GM23338 (cell line): ENCODE measurements at regions not wholly inside any gene's neighbourhood (a gene's known extent, or its start where the extent isn't known, plus 50 kb on each side); places are given as distances from the start of the nearest gene placed in this dataset.

Experiments used
- ATAC-seq: fragments of 200-7000 bp; cut with Tn5 transposase; 3 replicates; pipeline ENCODE4 v1.9.1; 2020
- DNase-seq: peaks from one replicate; pipeline ENCODE4 v3.0.0-alpha.2; 2015; ENCODE audit warnings: low spot score
- H2AFZ ChIP-seq: fragments of 200-600 bp; sonication (generic); 2 replicates; pipeline ENCODE4 v1.8.0; 2016; ENCODE audit warnings: antibody characterized with exemption, mild to moderate bottlenecking, moderate library complexity
- H3F3A ChIP-seq: fragments of 200-600 bp; sonication (generic); replicated peaks from 2 replicates; pipeline ENCODE4 v1.8.0; 2017; ENCODE audit warnings: antibody characterized with exemption, mixed run types, low read depth
- H3K27ac ChIP-seq: fragments of 200-600 bp; sonication (generic); 2 replicates; pipeline ENCODE4 v1.6.1; 2016; ENCODE audit warnings: low read depth
- H3K27me3 ChIP-seq: fragments of 200-600 bp; sonication (generic); 2 replicates; pipeline ENCODE4 v1.8.0; 2016; ENCODE audit warnings: mild to moderate bottlenecking, mixed run types, moderate library complexity; ENCODE audit not compliant: insufficient read depth
- H3K36me3 ChIP-seq: fragments of 200-600 bp; sonication (generic); 2 replicates; pipeline ENCODE4 v1.8.0; 2016; ENCODE audit warnings: mild to moderate bottlenecking; ENCODE audit not compliant: insufficient read depth
- H3K4me1 ChIP-seq: fragments of 200-600 bp; sonication (generic); 2 replicates; pipeline ENCODE4 v1.8.0; 2016; ENCODE audit warnings: mild to moderate bottlenecking, moderate library complexity; ENCODE audit not compliant: insufficient read depth
- H3K4me2 ChIP-seq: fragments of 200-600 bp; sonication (generic); 2 replicates; pipeline ENCODE4 v1.7.1; 2017; ENCODE audit warnings: mixed run types
- H3K4me3 ChIP-seq: fragments of 200-600 bp; sonication (generic); 2 replicates; pipeline ENCODE4 v1.6.1; 2016; ENCODE audit warnings: mixed run types
- H3K79me2 ChIP-seq: fragments of 200-600 bp; sonication (generic); replicated peaks from 2 replicates; pipeline ENCODE4 v1.8.0; 2017; ENCODE audit warnings: mild to moderate bottlenecking; ENCODE audit not compliant: insufficient read depth
- H3K9me2 ChIP-seq: fragments of 200-600 bp; sonication (generic); 2 replicates; pipeline ENCODE4 v1.8.0; 2017; ENCODE audit not compliant: insufficient read depth
- H4K20me1 ChIP-seq: fragments of 200-600 bp; sonication (generic); replicated peaks from 2 replicates; pipeline ENCODE4 v1.8.0; 2017; ENCODE audit warnings: mild to moderate bottlenecking; ENCODE audit not compliant: insufficient read depth
- H3K27ac Mint-ChIP-seq: 2 replicates; pipeline ENCODE4 v1.8.0; 2020; ENCODE audit warnings: inconsistent platforms, mild to moderate bottlenecking, moderate library complexity, mixed read lengths
- H3K27me3 Mint-ChIP-seq: 3 replicates; pipeline ENCODE4 v1.8.0; 2022; ENCODE audit warnings: low read depth, mild to moderate bottlenecking, moderate library complexity, mixed read lengths, inconsistent platforms; ENCODE audit not compliant: insufficient read depth, poor library complexity
- H3K36me3 Mint-ChIP-seq: 3 replicates; pipeline ENCODE4 v1.8.0; 2021; ENCODE audit warnings: low read depth, mild to moderate bottlenecking, inconsistent platforms, moderate library complexity, mixed read lengths
- H3K4me1 Mint-ChIP-seq: 3 replicates; pipeline ENCODE4 v1.8.0; 2020; ENCODE audit warnings: mild to moderate bottlenecking, inconsistent platforms, mixed read lengths
- H3K4me3 Mint-ChIP-seq: 3 replicates; pipeline ENCODE4 v1.8.0; 2021; ENCODE audit warnings: moderate library complexity, mild to moderate bottlenecking, inconsistent platforms, mixed read lengths
- H3K9me3 Mint-ChIP-seq: 3 replicates; pipeline ENCODE4 v1.8.0; 2020; ENCODE audit warnings: moderate library complexity, mild to moderate bottlenecking, inconsistent platforms, mixed read lengths
- CREB1 ChIP-seq: fragments of 250-450 bp; sonication (Bioruptor Pico); IDR thresholded peaks from 2 replicates; pipeline ENCODE4 v1.5.0; 2020; ENCODE audit warnings: low read depth, mild to moderate bottlenecking, moderate library complexity
- EZH2 ChIP-seq: fragments of 200-600 bp; sonication (generic); IDR thresholded peaks from one replicate; pipeline ENCODE4 v1.8.0; 2017; ENCODE audit warnings: antibody characterized with exemption, mild to moderate bottlenecking, low read depth; ENCODE audit not compliant: unreplicated experiment
- EZH2phosphoT487 ChIP-seq: fragments of 200-600 bp; sonication (generic); IDR thresholded peaks from one replicate; pipeline ENCODE4 v1.8.1; 2018; ENCODE audit warnings: antibody characterized with exemption; ENCODE audit not compliant: unreplicated experiment
- JUNB ChIP-seq: IDR thresholded peaks from one replicate; pipeline ENCODE4 v1.6.1; 2016; ENCODE audit warnings: antibody characterized with exemption; ENCODE audit not compliant: unreplicated experiment
- NANOG ChIP-seq: IDR thresholded peaks from 2 replicates; pipeline ENCODE4 v1.6.1; 2016; ENCODE audit warnings: antibody characterized with exemption, borderline replicate concordance
- POLR2AphosphoS5 ChIP-seq: IDR thresholded peaks from 2 replicates; pipeline ENCODE4 v1.6.1; 2016; ENCODE audit warnings: antibody characterized with exemption, low read depth
- STAT1 ChIP-seq: IDR thresholded peaks from one replicate; pipeline ENCODE4 v1.6.1; 2016; ENCODE audit warnings: antibody characterized with exemption; ENCODE audit not compliant: unreplicated experiment
- ZNF114 ChIP-seq: fragments of 250-450 bp; sonication (Bioruptor Pico); IDR thresholded peaks from 2 replicates; pipeline ENCODE4 v1.5.0; 2020; ENCODE audit warnings: mild to moderate bottlenecking, moderate library complexity
- ZNF331 ChIP-seq: fragments of 250-450 bp; sonication (Bioruptor Pico); IDR thresholded peaks from 2 replicates; pipeline ENCODE4 v1.5.0; 2020; ENCODE audit warnings: low read depth, mild to moderate bottlenecking, moderate library complexity
- TF ChIP-seq, protein P1 (sequence below): IDR thresholded peaks from one replicate; pipeline ENCODE4 v1.6.1; 2018; ENCODE audit warnings: antibody characterized with exemption; ENCODE audit not compliant: unreplicated experiment
- TF ChIP-seq, protein P2 (sequence below), 2 experiments: fragments of 200-600 bp in 1 of 2; sonication (generic) in 1 of 2; conservative IDR thresholded peaks; 2 replicates each; pipeline versions ENCODE4 v1.5.1 to v1.6.1; 2016 to 2017; ENCODE audit warnings: antibody characterized with exemption in 2 of 2, low read depth in 2 of 2, mild to moderate bottlenecking in 2 of 2, moderate library complexity in 1 of 2
- TF ChIP-seq, protein P3 (sequence below): fragments of 250-450 bp; sonication (Bioruptor Pico); IDR thresholded peaks from 2 replicates; pipeline ENCODE4 v1.5.0; 2020; ENCODE audit warnings: mild to moderate bottlenecking, moderate library complexity
- TF ChIP-seq, protein P4 (sequence below): IDR thresholded peaks from 2 replicates; pipeline ENCODE4 v1.6.1; 2016; ENCODE audit warnings: antibody characterized with exemption

DNA sequence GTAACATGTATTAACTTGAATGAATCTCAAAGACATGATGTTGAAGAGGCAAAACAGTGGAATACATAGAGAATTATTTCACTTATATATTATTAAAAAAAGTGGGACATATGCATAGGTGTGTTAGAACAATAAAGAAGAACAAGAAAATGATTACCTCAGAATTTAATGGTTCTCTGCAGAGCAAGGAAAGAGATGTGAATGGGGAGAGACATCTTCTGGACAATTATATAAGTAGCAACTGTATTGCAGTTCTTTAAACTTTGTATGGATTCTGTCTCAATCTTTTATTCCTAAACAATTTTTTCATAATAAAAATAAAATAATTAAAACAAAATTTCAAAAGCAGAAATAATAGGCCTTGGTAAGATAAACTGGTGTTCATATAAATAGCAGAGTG lies 674.9 kb upstream of the ADGRL4 start:
- no peaks in the 10 kb centered on the region for H3K36me3 ChIP-seq
- H3F3A ChIP-seq = no peaks in the 10 kb centered on the region
- H3K79me2 ChIP-seq = no peaks in the 10 kb centered on the region
- no peak overlapping the region for H3K27ac Mint-ChIP-seq
- H3K36me3 Mint-ChIP-seq = peaks cover 4% of the 10 kb centered on the region; the same call in 1 of the 3 replicates
- peaks cover 13% of the 10 kb centered on the region; the same call in 1 of the 2 replicates for H3K9me2 ChIP-seq
- peaks cover 7% of the 10 kb centered on the region for H3K27me3 Mint-ChIP-seq
- H3K27ac ChIP-seq = no peak overlapping the region
- ATAC-seq (no peak), DNase-seq (no peak)
- no peak overlapping the region for H2AFZ ChIP-seq
- H3K4me3 Mint-ChIP-seq = no peak overlapping the region
- TF ChIP-seq, protein P1, sequence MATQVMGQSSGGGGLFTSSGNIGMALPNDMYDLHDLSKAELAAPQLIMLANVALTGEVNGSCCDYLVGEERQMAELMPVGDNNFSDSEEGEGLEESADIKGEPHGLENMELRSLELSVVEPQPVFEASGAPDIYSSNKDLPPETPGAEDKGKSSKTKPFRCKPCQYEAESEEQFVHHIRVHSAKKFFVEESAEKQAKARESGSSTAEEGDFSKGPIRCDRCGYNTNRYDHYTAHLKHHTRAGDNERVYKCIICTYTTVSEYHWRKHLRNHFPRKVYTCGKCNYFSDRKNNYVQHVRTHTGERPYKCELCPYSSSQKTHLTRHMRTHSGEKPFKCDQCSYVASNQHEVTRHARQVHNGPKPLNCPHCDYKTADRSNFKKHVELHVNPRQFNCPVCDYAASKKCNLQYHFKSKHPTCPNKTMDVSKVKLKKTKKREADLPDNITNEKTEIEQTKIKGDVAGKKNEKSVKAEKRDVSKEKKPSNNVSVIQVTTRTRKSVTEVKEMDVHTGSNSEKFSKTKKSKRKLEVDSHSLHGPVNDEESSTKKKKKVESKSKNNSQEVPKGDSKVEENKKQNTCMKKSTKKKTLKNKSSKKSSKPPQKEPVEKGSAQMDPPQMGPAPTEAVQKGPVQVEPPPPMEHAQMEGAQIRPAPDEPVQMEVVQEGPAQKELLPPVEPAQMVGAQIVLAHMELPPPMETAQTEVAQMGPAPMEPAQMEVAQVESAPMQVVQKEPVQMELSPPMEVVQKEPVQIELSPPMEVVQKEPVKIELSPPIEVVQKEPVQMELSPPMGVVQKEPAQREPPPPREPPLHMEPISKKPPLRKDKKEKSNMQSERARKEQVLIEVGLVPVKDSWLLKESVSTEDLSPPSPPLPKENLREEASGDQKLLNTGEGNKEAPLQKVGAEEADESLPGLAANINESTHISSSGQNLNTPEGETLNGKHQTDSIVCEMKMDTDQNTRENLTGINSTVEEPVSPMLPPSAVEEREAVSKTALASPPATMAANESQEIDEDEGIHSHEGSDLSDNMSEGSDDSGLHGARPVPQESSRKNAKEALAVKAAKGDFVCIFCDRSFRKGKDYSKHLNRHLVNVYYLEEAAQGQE = no peak
- TF ChIP-seq, protein P2, sequence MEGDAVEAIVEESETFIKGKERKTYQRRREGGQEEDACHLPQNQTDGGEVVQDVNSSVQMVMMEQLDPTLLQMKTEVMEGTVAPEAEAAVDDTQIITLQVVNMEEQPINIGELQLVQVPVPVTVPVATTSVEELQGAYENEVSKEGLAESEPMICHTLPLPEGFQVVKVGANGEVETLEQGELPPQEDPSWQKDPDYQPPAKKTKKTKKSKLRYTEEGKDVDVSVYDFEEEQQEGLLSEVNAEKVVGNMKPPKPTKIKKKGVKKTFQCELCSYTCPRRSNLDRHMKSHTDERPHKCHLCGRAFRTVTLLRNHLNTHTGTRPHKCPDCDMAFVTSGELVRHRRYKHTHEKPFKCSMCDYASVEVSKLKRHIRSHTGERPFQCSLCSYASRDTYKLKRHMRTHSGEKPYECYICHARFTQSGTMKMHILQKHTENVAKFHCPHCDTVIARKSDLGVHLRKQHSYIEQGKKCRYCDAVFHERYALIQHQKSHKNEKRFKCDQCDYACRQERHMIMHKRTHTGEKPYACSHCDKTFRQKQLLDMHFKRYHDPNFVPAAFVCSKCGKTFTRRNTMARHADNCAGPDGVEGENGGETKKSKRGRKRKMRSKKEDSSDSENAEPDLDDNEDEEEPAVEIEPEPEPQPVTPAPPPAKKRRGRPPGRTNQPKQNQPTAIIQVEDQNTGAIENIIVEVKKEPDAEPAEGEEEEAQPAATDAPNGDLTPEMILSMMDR (conservative IDR thresholded peaks at IDR 0.05; ENCODE audit: low read depth in 2 of 2) = no peak
- TF ChIP-seq CREB1 (CRISPR knock-in tag) (no peak), NANOG (no peak), STAT1 (no peak), POLR2AphosphoS5 (no peak), JUNB (no peak), ZNF114 (CRISPR knock-in tag) (no peak), EZH2 (no peak), ZNF331 (CRISPR knock-in tag) (no peak), EZH2phosphoT487 (no peak)
- TF ChIP-seq, protein P3, sequence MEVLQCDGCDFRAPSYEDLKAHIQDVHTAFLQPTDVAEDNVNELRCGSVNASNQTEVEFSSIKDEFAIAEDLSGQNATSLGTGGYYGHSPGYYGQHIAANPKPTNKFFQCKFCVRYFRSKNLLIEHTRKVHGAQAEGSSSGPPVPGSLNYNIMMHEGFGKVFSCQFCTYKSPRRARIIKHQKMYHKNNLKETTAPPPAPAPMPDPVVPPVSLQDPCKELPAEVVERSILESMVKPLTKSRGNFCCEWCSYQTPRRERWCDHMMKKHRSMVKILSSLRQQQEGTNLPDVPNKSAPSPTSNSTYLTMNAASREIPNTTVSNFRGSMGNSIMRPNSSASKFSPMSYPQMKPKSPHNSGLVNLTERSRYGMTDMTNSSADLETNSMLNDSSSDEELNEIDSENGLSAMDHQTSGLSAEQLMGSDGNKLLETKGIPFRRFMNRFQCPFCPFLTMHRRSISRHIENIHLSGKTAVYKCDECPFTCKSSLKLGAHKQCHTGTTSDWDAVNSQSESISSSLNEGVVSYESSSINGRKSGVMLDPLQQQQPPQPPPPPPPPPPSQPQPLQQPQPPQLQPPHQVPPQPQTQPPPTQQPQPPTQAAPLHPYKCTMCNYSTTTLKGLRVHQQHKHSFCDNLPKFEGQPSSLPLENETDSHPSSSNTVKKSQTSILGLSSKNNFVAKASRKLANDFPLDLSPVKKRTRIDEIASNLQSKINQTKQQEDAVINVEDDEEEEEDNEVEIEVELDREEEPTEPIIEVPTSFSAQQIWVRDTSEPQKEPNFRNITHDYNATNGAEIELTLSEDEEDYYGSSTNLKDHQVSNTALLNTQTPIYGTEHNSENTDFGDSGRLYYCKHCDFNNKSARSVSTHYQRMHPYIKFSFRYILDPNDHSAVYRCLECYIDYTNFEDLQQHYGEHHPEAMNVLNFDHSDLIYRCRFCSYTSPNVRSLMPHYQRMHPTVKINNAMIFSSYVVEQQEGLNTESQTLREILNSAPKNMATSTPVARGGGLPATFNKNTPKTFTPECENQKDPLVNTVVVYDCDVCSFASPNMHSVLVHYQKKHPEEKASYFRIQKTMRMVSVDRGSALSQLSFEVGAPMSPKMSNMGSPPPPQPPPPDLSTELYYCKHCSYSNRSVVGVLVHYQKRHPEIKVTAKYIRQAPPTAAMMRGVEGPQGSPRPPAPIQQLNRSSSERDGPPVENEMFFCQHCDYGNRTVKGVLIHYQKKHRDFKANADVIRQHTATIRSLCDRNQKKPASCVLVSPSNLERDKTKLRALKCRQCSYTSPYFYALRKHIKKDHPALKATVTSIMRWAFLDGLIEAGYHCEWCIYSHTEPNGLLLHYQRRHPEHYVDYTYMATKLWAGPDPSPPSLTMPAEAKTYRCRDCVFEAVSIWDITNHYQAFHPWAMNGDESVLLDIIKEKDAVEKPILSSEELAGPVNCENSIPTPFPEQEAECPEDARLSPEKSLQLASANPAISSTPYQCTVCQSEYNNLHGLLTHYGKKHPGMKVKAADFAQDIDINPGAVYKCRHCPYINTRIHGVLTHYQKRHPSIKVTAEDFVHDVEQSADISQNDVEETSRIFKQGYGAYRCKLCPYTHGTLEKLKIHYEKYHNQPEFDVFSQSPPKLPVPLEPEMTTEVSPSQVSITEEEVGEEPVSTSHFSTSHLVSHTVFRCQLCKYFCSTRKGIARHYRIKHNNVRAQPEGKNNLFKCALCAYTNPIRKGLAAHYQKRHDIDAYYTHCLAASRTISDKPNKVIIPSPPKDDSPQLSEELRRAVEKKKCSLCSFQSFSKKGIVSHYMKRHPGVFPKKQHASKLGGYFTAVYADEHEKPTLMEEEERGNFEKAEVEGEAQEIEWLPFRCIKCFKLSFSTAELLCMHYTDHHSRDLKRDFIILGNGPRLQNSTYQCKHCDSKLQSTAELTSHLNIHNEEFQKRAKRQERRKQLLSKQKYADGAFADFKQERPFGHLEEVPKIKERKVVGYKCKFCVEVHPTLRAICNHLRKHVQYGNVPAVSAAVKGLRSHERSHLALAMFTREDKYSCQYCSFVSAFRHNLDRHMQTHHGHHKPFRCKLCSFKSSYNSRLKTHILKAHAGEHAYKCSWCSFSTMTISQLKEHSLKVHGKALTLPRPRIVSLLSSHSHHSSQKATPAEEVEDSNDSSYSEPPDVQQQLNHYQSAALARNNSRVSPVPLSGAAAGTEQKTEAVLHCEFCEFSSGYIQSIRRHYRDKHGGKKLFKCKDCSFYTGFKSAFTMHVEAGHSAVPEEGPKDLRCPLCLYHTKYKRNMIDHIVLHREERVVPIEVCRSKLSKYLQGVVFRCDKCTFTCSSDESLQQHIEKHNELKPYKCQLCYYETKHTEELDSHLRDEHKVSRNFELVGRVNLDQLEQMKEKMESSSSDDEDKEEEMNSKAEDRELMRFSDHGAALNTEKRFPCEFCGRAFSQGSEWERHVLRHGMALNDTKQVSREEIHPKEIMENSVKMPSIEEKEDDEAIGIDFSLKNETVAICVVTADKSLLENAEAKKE (CRISPR knock-in tag) = no peak
- TF ChIP-seq, protein P4, sequence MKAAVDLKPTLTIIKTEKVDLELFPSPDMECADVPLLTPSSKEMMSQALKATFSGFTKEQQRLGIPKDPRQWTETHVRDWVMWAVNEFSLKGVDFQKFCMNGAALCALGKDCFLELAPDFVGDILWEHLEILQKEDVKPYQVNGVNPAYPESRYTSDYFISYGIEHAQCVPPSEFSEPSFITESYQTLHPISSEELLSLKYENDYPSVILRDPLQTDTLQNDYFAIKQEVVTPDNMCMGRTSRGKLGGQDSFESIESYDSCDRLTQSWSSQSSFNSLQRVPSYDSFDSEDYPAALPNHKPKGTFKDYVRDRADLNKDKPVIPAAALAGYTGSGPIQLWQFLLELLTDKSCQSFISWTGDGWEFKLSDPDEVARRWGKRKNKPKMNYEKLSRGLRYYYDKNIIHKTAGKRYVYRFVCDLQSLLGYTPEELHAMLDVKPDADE = no peak
- no peak overlapping the region for H3K4me2 ChIP-seq
- H3K4me3 ChIP-seq = no peak overlapping the region
- peaks cover 10% of the 10 kb centered on the region; the same call in 2 of the 3 replicates for H3K9me3 Mint-ChIP-seq
- no peaks in the 10 kb centered on the region for H3K27me3 ChIP-seq
- no peaks in the 10 kb centered on the region for H4K20me1 ChIP-seq
- H3K4me1 Mint-ChIP-seq = no peaks in the 10 kb centered on the region
- no peaks in the 10 kb centered on the region for H3K4me1 ChIP-seq
